DND-41 (cell line): ENCODE measurements at regions not wholly inside any gene's neighbourhood (a gene's known extent, or its start where the extent isn't known, plus 50 kb on each side); places are given as distances from the start of the nearest gene placed in this dataset.

Source experiments
- ATAC-seq: fragments of 200-7000 bp; cut with Tn5 transposase; 3 replicates; pipeline ENCODE4 v1.9.1; 2021; ENCODE audit warnings: low read depth; ENCODE audit not compliant: insufficient read depth
- DNase-seq: peaks from one replicate; pipeline ENCODE4 v3.0.0-alpha.2; 2020
- H2AFZ ChIP-seq: 2 replicates; pipeline ENCODE4 v1.6.0; 2012; ENCODE audit warnings: low read depth, low read length
- H3K27ac ChIP-seq: 2 replicates; pipeline ENCODE4 v1.5.1; 2012; ENCODE audit warnings: low read length, inconsistent platforms
- H3K27me3 ChIP-seq: fragments of 200-600 bp; sonication (generic); 2 replicates; pipeline ENCODE4 v1.6.0; 2012; ENCODE audit warnings: low read length, mild to moderate bottlenecking, inconsistent platforms; ENCODE audit not compliant: insufficient read depth, poor library complexity
- H3K36me3 ChIP-seq: 2 replicates; pipeline ENCODE4 v1.5.1; 2012; ENCODE audit warnings: low read length, inconsistent platforms; ENCODE audit not compliant: insufficient read depth
- H3K4me1 ChIP-seq: 2 replicates; pipeline ENCODE4 v1.5.1; 2012; ENCODE audit warnings: mild to moderate bottlenecking, low read length; ENCODE audit not compliant: insufficient read depth
- H3K4me2 ChIP-seq: 2 replicates; pipeline ENCODE4 v1.6.0; 2012; ENCODE audit warnings: mild to moderate bottlenecking, moderate library complexity, low read length, inconsistent platforms; ENCODE audit not compliant: insufficient read depth
- H3K4me3 ChIP-seq, 2 experiments: fragments of 200-600 bp in 1 of 2; shearing (Covaris generic) in 1 of 2; 2 replicates each; pipeline ENCODE4 v1.5.1; 2012 to 2016; ENCODE audit warnings: inconsistent platforms in 2 of 2, low read length in 2 of 2, mild to moderate bottlenecking in 2 of 2, low read depth in 1 of 2, moderate library complexity in 1 of 2
- H3K79me2 ChIP-seq: 2 replicates; pipeline ENCODE4 v1.6.0; 2012; ENCODE audit warnings: low read length, inconsistent platforms; ENCODE audit not compliant: insufficient read depth
- H3K9ac ChIP-seq: 2 replicates; pipeline ENCODE4 v1.6.0; 2012; ENCODE audit warnings: low read depth, mild to moderate bottlenecking, inconsistent platforms, low read length, moderate library complexity
- H3K9me3 ChIP-seq: 2 replicates; pipeline ENCODE4 v1.5.1; 2012; ENCODE audit warnings: low read length, moderate library complexity, mild to moderate bottlenecking, inconsistent platforms; ENCODE audit not compliant: insufficient read depth, severe bottlenecking
- H4K20me1 ChIP-seq: 2 replicates; pipeline ENCODE4 v1.6.0; 2012; ENCODE audit warnings: low read length; ENCODE audit not compliant: insufficient read depth
- EZH2 ChIP-seq: IDR thresholded peaks from 3 replicates; pipeline ENCODE4 v1.6.1; 2012; ENCODE audit warnings: borderline replicate concordance, low read depth, mild to moderate bottlenecking, moderate library complexity, low read length, inconsistent platforms; ENCODE audit not compliant: severe bottlenecking
- TF ChIP-seq, protein P1 (sequence below): IDR thresholded peaks from 2 replicates; pipeline ENCODE4 v1.5.1; 2012; ENCODE audit warnings: borderline replicate concordance, low read length, moderate library complexity, mild to moderate bottlenecking; ENCODE audit not compliant: poor library complexity, severe bottlenecking; ENCODE audit errors: extremely low read depth

DNA sequence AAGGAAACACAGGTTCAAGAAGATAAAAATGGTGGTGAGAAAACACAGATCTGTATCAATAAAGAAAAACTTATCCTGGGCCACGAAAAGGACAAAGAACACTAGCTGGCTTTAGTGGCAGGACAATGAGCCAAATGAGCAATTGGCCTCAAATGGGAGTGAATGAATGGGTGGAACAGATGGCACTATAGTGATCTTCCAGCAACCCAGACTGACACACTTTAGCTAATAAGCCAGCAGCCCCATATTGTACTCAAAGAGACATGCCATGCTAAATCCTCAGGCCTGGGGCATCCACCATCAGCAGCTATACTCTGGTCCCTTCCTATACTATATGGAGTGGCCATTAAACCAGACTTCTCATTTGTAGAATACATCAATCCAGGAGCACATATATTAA lies 60.0 kb upstream of the GADL1 start:
- no peak overlapping the region for H3K27ac ChIP-seq
- H3K4me1 ChIP-seq, result no peaks in the 10 kb centered on the region

DNA sequence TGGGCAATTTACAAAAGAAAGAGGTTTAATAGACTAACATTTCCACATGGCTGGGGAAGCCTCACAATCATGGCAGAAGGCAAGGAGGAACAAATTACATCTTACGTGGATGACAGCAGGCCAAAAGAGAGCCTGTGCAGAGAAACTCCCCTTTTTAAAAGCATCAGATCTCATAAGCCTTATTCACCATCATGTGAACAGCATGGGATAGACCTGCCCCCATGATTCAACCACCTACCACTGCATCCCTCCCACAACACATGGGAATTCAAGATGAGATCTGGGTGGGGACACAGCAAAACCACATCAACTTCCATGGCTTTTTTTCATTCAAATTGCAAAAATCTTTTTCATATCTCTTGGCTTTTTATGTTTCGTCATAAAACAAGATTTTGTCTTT lies 67.6 kb upstream of the GADL1 start:
- Histone ChIP-seq H3K9me3 (peaks cover 24% of the 10 kb centered on the region), H3K4me1 (peaks cover 47% of the 10 kb centered on the region), H2AFZ (no peak overlapping the region), H3K4me2 (no peak overlapping the region), H4K20me1 (no peaks in the 10 kb centered on the region), H3K27me3 (no peaks in the 10 kb centered on the region), H3K36me3 (no peaks in the 10 kb centered on the region), H3K4me3 (no peak overlapping the region), H3K27ac (peak overlapping the region; percentile 41; the same call in 1 of the 2 replicates), H3K9ac (no peak overlapping the region), H3K79me2 (no peaks in the 10 kb centered on the region)
- ATAC-seq (no peak), DNase-seq (no peak)
- TF ChIP-seq EZH2, result no peak

More for the DNA sequence above, 60.0 kb upstream of the GADL1 start:
- no peak overlapping the region for H3K4me3 ChIP-seq
- no peak overlapping the region for H2AFZ ChIP-seq
- DNase-seq (no peak), ATAC-seq (no peak)
- H3K9me3 ChIP-seq, result peaks cover 14% of the 10 kb centered on the region
- H3K4me2 ChIP-seq, result no peak overlapping the region
- no peak for TF ChIP-seq EZH2
- TF ChIP-seq, protein P1, sequence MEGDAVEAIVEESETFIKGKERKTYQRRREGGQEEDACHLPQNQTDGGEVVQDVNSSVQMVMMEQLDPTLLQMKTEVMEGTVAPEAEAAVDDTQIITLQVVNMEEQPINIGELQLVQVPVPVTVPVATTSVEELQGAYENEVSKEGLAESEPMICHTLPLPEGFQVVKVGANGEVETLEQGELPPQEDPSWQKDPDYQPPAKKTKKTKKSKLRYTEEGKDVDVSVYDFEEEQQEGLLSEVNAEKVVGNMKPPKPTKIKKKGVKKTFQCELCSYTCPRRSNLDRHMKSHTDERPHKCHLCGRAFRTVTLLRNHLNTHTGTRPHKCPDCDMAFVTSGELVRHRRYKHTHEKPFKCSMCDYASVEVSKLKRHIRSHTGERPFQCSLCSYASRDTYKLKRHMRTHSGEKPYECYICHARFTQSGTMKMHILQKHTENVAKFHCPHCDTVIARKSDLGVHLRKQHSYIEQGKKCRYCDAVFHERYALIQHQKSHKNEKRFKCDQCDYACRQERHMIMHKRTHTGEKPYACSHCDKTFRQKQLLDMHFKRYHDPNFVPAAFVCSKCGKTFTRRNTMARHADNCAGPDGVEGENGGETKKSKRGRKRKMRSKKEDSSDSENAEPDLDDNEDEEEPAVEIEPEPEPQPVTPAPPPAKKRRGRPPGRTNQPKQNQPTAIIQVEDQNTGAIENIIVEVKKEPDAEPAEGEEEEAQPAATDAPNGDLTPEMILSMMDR, result no peak
- H3K9ac ChIP-seq, result no peak overlapping the region
- no peaks in the 10 kb centered on the region for H4K20me1 ChIP-seq
- no peaks in the 10 kb centered on the region for H3K79me2 ChIP-seq
- H3K36me3 ChIP-seq, result no peaks in the 10 kb centered on the region
- no peaks in the 10 kb centered on the region for H3K27me3 ChIP-seq

DNA sequence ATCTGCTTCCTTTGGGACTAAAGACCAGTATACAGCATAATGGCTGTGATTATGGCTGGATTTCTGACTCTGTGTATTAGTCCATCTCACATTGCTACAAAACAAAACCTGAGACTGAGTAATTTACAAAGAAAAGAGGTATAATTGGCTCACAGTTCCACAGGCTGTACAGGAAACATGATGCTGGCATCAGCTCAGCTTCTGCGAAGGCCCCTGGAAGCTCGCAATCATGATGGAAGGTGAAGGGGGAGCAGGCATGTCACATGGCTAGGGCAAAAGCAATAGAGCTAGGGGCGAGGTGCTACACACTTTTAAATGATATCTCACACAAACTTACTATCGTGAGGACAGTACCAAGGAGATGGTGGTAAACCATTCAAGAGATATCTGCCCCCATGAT lies 68.0 kb upstream of the GADL1 start:
- H3K4me2 ChIP-seq, result no peak overlapping the region
- peaks cover 48% of the 10 kb centered on the region for H3K4me1 ChIP-seq
- H3K27me3 ChIP-seq, result no peaks in the 10 kb centered on the region
- H3K27ac ChIP-seq, result peak overlapping the region; percentile 41; the same call in 1 of the 2 replicates
- no peak overlapping the region for H2AFZ ChIP-seq
- H3K9ac ChIP-seq, result no peak overlapping the region
- H3K36me3 ChIP-seq, result no peaks in the 10 kb centered on the region
- H4K20me1 ChIP-seq, result no peaks in the 10 kb centered on the region
- no peaks in the 10 kb centered on the region for H3K79me2 ChIP-seq
- peaks cover 23% of the 10 kb centered on the region for H3K9me3 ChIP-seq
- TF ChIP-seq, protein P1, result no peak
- TF ChIP-seq EZH2, result no peak
- ATAC-seq (no peak), DNase-seq (no peak)
- H3K4me3 ChIP-seq, result no peak overlapping the region

DNA sequence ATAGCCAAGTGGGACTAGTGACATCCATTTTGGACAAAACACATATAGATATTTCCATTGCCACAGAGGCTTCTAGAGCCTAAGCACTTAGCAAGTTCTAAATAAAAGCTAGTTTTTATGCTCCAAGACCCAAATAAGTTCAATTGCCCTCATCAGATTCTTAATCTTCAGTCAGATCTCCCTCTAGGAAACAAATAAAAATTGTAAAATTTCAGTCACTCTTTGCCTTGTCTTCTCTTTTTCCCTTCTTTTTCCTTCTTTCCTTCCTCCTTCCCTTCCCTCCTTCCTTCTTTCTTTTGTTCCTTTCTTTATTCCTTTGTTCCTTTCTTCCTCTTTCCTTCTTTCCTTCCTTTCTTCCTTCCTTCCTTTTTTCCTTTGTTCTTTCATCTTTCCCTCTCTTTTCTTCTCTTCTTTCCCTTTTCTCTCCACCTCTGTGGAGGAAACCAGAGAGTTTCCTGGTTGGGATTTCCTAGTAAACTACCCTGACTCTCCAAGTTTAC lies 68.8 kb upstream of the GADL1 start:
- Histone ChIP-seq H2AFZ (no peak overlapping the region), H4K20me1 (no peaks in the 10 kb centered on the region), H3K27me3 (no peaks in the 10 kb centered on the region), H3K9ac (no peak overlapping the region), H3K36me3 (no peaks in the 10 kb centered on the region), H3K4me2 (no peak overlapping the region), H3K4me1 (peaks cover 48% of the 10 kb centered on the region), H3K79me2 (no peaks in the 10 kb centered on the region), H3K27ac (peak overlapping the region; percentile 94), H3K9me3 (peaks cover 21% of the 10 kb centered on the region), H3K4me3 (no peak overlapping the region)
- DNase-seq (no peak), ATAC-seq (no peak)
- TF ChIP-seq EZH2, result no peak
- TF ChIP-seq, protein P1, result no peak
